Left lobe of liver (tissue), 2 donors: ENCODE measurements at regions not wholly inside any gene's neighbourhood (a gene's known extent, or its start where the extent isn't known, plus 50 kb on each side); places are given as distances from the start of the nearest gene placed in this dataset.

ENCODE experiments used
- ATAC-seq: fragments of 200-7000 bp; cut with Tn5 transposase; one replicate; pipeline ENCODE4 v1.9.1; 2020; ENCODE audit warnings: mild to moderate bottlenecking, moderate library complexity
- DNase-seq: peaks from one replicate; pipeline ENCODE4 v3.0.0-alpha.2; 2020; ENCODE audit warnings: low spot score
- donor health status: DM: no; HTN: no; CAD: no; lungs with moderate emphysema.
- donor health status: DM: no; HTN: yes; CAD: no.

GRCh38 chr2:82665691-82666090 lies 1793.4 kb downstream of the SUCLG1 start:
- ATAC-seq = no peak
- DNase-seq = no peak

GRCh38 chr2:82657106-82657505 lies 1802.0 kb downstream of the SUCLG1 start:
- DNase-seq (no peak), ATAC-seq (no peak)

DNA sequence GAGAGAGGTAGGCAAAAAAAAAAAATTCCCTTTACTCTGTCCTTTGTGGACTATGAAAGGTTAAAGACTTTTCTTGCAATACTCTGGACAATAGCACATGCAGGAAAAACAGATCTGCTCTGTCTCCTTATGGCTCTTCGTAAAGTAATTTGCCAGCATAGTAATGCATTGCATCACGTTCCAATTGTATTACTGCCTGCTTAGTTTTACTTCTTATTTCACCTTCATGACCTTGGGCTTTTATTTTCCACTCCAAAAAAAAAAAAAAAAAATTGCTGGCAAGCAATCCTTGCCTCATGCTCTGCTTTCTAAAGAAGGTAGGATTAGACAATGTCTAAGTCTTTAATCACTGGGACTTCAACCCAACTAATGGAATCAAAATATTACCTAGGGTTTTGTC lies 1802.7 kb downstream of the SUCLG1 start:
- ATAC-seq (no peak), DNase-seq (no peak)

- ATAC-seq = no peak
- DNase-seq = no peak
These were observed 1807.0 kb downstream of the SUCLG1 start for GRCh38 chr2:82652117-82652516.

GRCh38 chr2:82650038-82650437 lies 1809.0 kb downstream of the SUCLG1 start:
- no peak for ATAC-seq
- no peak for DNase-seq

DNA sequence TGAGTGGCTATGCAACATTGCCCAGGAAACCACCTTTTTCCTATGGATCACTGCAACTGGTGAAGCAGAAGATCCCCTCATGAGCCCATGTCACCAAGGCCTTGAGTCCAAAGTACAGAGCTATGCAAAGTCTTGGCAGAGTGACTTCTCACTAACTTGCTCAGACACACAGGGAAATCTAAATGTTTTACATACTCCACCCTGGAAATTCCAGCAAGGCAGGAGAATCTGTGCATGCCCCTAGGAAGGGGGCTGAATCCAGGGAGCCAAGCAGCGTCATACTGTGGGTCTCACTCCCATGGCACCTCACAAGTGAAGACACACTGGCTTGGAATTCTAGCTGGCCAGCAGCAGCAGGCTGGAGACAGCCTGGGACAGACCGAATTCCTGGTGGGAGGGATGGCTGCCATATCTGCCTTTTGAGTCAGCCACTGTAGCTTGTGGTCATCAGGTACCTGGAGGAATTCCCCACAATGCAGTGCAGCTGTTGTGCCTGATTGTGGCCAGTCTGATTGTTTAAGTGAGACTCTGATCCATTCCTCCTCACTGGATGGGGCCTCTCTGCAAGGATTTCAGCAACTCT lies 1817.4 kb downstream of the SUCLG1 start:
- ATAC-seq = no peak
- DNase-seq = no peak

DNA sequence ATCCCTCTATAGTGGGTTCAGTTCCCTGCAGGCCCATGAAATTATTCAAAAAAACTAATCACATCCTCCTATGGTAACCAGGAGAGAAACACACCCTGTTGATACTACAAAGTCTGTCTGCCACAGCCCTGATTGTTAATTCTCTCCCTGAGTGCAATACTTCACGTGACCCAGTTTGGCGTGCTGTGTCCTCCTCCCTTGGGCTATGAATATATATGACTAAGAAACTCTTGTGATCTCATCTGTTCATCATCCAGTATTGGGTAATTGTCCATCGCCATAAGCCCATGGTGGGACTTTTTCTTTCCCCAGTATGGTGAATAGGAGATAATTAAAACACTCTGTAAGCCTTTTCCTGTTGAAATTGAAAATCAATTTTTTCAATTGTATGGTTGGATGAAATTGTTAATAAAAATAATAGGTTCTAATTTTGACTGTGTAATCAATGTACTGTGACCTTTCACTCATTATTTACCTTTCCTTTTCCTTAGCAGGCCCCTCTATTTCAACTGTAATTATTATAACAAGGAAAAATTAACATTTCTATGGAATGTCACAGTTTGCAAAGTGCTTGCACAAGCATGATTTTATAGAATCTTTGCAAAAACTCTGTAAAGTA lies 1822.6 kb downstream of the SUCLG1 start:
- DNase-seq (no peak), ATAC-seq (no peak)

GRCh38 chr2:82599021-82599420 lies 1860.1 kb downstream of the SUCLG1 start:
- ATAC-seq = no peak
- no peak for DNase-seq

DNA sequence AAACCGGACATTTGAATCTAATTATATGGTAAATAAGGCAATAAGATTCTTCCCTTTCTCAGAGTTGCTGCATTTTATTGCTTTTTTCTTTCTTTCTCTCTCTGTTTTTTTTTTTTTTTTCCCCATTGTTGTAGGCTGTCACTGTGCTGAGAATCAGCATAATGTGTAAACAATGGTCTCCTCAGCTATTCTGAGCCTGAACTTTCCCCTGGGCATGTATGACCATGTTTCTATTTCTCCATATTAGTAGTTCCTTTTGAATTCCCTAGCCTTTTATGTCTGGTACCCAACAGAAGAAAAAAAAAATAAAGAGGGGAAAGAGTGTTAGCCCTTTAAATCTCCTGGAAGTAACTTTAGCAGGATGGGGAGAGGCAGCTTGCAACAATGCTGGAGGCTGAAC lies 1862.5 kb downstream of the SUCLG1 start:
- DNase-seq (no peak), ATAC-seq (no peak)

GRCh38 chr2:82591718-82592117 lies 1867.4 kb downstream of the SUCLG1 start:
- DNase-seq = no peak
- ATAC-seq = no peak

GRCh38 chr2:82576656-82577055 lies 1882.4 kb downstream of the SUCLG1 start:
- DNase-seq = no peak
- ATAC-seq = no peak

DNA sequence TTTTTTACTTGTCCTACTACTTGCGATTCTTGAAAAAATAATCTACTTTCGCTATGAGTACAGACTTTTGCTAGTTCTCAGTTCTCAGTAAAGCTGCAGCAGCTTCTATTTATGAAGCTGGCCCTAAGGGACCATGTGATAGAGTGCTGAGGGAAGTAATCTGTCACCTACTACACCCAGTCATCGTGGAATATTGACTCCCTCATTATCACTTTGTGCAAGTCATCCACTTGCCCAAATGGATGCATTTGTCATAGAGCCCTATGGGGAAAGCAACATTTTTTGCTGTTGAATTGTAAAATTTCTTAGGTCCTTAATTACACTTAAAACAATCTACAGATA lies 1919.8 kb downstream of the SUCLG1 start:
- ATAC-seq = no peak
- no peak for DNase-seq

GRCh38 chr2:82538590-82539279 lies 1920.3 kb downstream of the SUCLG1 start:
- no peak for DNase-seq
- ATAC-seq = no peak

GRCh38 chr2:82528288-82528687 lies 1930.8 kb downstream of the SUCLG1 start:
- DNase-seq (no peak), ATAC-seq (no peak)

GRCh38 chr2:82527124-82527523 lies 1932.0 kb downstream of the SUCLG1 start:
- ATAC-seq (no peak), DNase-seq (no peak)

DNA sequence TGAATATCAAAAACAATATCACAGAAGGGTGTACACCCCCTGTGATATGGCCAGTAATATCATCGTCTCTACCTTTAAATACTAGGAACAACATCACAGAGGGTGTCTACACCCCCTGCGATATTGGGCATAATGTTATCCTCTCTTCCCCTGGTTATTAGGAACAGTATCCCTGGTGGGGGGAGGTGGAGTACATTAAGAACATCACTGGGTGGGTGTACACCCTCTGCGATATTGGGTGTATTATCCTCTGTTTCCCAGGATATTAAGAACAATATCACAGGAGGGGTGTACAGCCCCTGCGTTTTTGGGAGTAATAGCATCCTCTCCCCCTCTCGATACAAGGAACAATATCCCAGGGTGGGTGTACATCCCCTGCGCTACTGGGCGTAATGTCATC lies 1932.8 kb downstream of the SUCLG1 start:
- DNase-seq (no peak), ATAC-seq (no peak)

GRCh38 chr2:82525744-82526143 lies 1933.3 kb downstream of the SUCLG1 start:
- no peak for DNase-seq
- ATAC-seq = no peak

- DNase-seq (no peak), ATAC-seq (no peak)
These were observed 1934.3 kb downstream of the SUCLG1 start for GRCh38 chr2:82524826-82525225.

- no peak for ATAC-seq
- no peak for DNase-seq
These were observed 1947.2 kb downstream of the SUCLG1 start for GRCh38 chr2:82511894-82512293.

DNA sequence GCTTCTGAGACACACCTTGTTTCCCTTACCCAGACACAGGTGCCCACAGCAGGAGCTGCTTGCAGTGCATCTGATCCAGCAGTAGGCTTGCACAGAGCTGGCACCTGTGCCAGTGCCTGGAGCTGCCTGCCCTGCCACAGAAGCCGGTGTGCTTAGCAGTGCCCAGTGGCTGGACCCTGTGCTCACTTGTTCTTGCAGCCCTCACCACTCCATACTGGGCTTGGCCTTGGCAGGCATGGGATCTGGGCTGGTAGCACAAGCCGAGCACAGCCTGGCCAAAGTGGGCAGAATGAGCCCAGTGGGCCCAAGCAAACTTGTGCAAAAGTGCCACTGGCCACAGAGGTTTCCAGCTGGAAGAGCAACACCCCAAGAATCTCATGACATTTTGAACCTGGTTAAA lies 1950.4 kb downstream of the SUCLG1 start:
- no peak for DNase-seq
- ATAC-seq = no peak

- no peak for ATAC-seq
- DNase-seq = no peak
These were observed 1951.4 kb downstream of the SUCLG1 start for GRCh38 chr2:82507657-82508056.

GRCh38 chr2:82501217-82501616 lies 1957.9 kb downstream of the SUCLG1 start:
- DNase-seq (no peak), ATAC-seq (no peak)
